ENCODE measurements at regions not wholly inside any gene's neighbourhood (a gene's known extent, or its start where the extent isn't known, plus 50 kb on each side); places are given as distances from the start of the nearest gene placed in this dataset.
A peak's percentile ranks its signal among the peaks of the same experiment; 100 is the strongest.

DNA sequence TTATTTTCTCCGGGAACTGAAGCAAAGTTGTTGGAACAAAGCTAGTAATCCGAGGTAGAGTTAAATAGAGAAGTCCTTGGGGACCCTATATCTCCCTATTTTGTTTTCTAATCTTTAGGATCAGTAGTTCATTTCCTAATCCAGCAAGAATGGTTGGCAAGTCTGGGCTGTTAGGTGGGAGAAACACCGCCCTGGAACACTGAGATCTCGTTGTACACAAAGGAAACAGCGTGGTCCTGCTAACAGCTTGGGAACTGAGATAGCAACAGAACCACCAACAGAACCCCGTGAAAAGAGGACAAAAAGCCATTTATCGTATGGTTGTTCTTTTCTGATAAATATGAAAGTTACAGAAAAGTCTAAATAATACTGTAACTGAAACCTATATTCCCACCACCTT is 121.9 kb upstream of the CDC42BPA start:
- peaks cover 0 to 6% of the 10 kb centered on the region in 2 donors for H3K27me3 ChIP-seq (ENCODE audit: control insufficient read depth in 2 of 2, insufficient read depth in 1 of 2, low read length in 1 of 2)
- H3K36me3 ChIP-seq (ENCODE audit: control insufficient read depth in 2 of 2, insufficient read depth in 2 of 2, low read length in 1 of 2) = no peaks in the 10 kb centered on the region
- 41% methylated on average over 7 of the region's 7 CpGs for WGBS
- H3K27ac ChIP-seq (ENCODE audit: low read depth in 1 of 2, low read length in 1 of 2) = no peak overlapping the region
- no peak overlapping the region for H3K4me3 ChIP-seq (ENCODE audit: low read length in 2 of 2)
- no peak for DNase-seq (ENCODE audit: low read depth in 6 of 9, low spot score in 9 of 9)
- H3K4me1 ChIP-seq (ENCODE audit: control insufficient read depth in 2 of 2, insufficient read depth in 2 of 2, low read length in 2 of 2) = no peaks in the 10 kb centered on the region
- H3K9me3 ChIP-seq (ENCODE audit: control insufficient read depth in 2 of 2, insufficient read depth in 1 of 2, low read length in 1 of 2) = no peaks in the 10 kb centered on the region

DNA sequence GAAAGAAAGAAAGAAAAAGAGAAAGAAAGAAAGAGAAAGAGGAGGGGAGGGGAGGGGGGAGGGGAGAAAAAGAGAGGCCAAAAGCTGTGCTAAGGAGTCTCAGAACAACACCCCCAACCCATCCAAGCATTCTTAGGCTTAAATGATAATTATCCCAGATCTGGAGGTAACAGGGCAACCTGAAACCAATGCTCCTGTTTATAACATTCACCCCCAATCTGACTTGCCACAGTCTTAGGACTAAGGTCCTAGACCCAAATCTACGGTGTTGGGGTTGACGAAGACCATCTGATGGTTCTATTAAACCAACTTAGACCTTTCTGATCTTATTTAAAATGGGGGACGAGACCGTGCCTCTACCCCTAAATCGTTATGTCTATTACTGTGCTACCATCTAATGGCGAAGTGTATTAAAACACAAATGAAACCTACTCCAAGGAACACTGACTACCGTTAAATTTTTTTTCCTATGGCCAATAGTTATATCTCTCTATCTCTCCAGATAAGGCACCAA is 119.3 kb upstream of the CDC42BPA start:
- H3K27me3 ChIP-seq (ENCODE audit: control insufficient read depth in 2 of 2, insufficient read depth in 1 of 2, low read length in 1 of 2) = peaks cover 0 to 6% of the 10 kb centered on the region in 2 donors
- peak in 2 of 9 donors; percentile 6 to 23 for DNase-seq (ENCODE audit: low read depth in 6 of 9, low spot score in 9 of 9)
- no peaks in the 10 kb centered on the region for H3K36me3 ChIP-seq (ENCODE audit: control insufficient read depth in 2 of 2, insufficient read depth in 2 of 2, low read length in 1 of 2)
- no peak overlapping the region for H3K27ac ChIP-seq (ENCODE audit: low read depth in 1 of 2, low read length in 1 of 2)
- 9% methylated on average over 7 of the region's 7 CpGs for WGBS
- H3K4me3 ChIP-seq (ENCODE audit: low read length in 2 of 2) = no peak overlapping the region
- no peaks in the 10 kb centered on the region for H3K9me3 ChIP-seq (ENCODE audit: control insufficient read depth in 2 of 2, insufficient read depth in 1 of 2, low read length in 1 of 2)
- H3K4me1 ChIP-seq (ENCODE audit: control insufficient read depth in 2 of 2, insufficient read depth in 2 of 2, low read length in 2 of 2) = no peaks in the 10 kb centered on the region

DNA sequence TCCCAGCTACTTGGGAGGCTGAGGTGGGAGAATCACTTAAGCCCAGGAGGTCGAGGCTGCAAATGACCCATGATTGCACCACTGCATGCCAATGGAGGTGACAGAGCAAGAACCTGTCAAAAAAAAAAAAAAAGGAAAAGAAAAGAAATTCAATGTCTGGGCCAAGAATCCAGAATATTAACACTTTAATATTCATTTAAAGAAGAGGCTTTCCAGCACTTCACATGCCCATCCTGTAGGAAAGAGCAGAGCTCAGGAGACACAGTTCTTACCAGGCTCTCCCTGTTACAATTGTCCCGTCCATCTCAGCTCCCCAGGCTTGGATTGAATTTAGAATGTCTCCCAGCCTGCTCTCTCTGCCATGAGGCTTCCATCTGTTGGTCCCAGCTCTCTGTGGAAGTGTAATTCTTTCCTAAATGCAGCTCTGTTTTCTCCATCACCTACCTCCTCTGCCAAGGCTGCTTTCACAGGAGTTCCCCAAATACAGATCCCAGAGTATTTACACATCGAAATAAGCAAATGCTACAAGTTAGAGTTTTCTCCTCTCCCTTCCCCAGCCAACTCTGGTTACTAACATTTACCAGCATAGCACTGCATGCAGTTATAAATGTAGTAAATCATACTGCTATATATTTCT is 116.6 kb upstream of the CDC42BPA start:
- no peak overlapping the region for H3K4me3 ChIP-seq (ENCODE audit: low read length in 2 of 2)
- no peak for DNase-seq (ENCODE audit: low read depth in 6 of 9, low spot score in 9 of 9)
- no peaks in the 10 kb centered on the region for H3K36me3 ChIP-seq (ENCODE audit: control insufficient read depth in 2 of 2, insufficient read depth in 2 of 2, low read length in 1 of 2)
- H3K9me3 ChIP-seq (ENCODE audit: control insufficient read depth in 2 of 2, insufficient read depth in 1 of 2, low read length in 1 of 2) = no peaks in the 10 kb centered on the region
- peaks cover 0 to 6% of the 10 kb centered on the region in 2 donors for H3K27me3 ChIP-seq (ENCODE audit: control insufficient read depth in 2 of 2, insufficient read depth in 1 of 2, low read length in 1 of 2)
- H3K4me1 ChIP-seq (ENCODE audit: control insufficient read depth in 2 of 2, insufficient read depth in 2 of 2, low read length in 2 of 2) = no peaks in the 10 kb centered on the region
- H3K27ac ChIP-seq (ENCODE audit: low read depth in 1 of 2, low read length in 1 of 2) = no peak overlapping the region
- WGBS = 97% methylated on average over 3 of the region's 3 CpGs

DNA sequence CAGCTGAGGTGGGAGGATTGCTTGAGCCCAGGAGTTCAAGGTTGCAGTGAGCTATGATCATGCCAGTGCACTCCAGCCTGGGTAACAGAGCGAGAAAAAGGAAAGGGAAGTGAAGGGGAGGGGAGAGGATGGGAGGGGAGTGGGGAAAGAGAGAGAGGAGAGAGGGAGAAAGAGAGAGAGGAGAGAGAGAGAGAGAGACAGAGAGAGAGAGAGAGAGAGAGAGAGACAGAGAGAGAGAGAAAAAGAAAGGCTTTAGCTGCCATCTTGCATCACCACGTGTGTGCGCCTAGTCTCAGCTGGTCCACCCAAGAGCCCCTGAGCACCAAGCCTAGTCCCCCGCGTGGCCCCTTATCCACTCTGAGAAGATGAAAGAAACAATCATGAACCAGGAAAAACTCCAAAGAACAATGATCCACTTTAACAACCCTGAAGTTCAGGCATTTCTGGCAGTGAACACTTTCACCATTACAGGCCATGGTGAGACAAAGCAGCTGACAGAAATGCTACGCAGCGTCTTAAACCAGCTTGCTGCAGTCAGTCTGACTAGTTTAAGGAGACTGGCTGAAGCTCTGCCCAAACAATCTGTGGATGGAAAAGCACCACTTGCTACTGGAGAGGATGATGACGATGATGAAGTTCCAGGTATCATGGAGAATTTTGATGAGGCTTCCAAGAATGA is 115.5 kb upstream of the CDC42BPA start:
- 94% methylated on average over 8 of the region's 8 CpGs for WGBS
- no peaks in the 10 kb centered on the region for H3K36me3 ChIP-seq (ENCODE audit: control insufficient read depth in 2 of 2, insufficient read depth in 2 of 2, low read length in 1 of 2)
- H3K9me3 ChIP-seq (ENCODE audit: control insufficient read depth in 2 of 2, insufficient read depth in 1 of 2, low read length in 1 of 2) = no peaks in the 10 kb centered on the region
- no peak overlapping the region for H3K4me3 ChIP-seq (ENCODE audit: low read length in 2 of 2)
- no peak overlapping the region for H3K27ac ChIP-seq (ENCODE audit: low read depth in 1 of 2, low read length in 1 of 2)
- H3K4me1 ChIP-seq (ENCODE audit: control insufficient read depth in 2 of 2, insufficient read depth in 2 of 2, low read length in 2 of 2) = no peaks in the 10 kb centered on the region
- no peak for DNase-seq (ENCODE audit: low read depth in 6 of 9, low spot score in 9 of 9)
- peaks cover 0 to 4% of the 10 kb centered on the region in 2 donors for H3K27me3 ChIP-seq (ENCODE audit: control insufficient read depth in 2 of 2, insufficient read depth in 1 of 2, low read length in 1 of 2)

DNA sequence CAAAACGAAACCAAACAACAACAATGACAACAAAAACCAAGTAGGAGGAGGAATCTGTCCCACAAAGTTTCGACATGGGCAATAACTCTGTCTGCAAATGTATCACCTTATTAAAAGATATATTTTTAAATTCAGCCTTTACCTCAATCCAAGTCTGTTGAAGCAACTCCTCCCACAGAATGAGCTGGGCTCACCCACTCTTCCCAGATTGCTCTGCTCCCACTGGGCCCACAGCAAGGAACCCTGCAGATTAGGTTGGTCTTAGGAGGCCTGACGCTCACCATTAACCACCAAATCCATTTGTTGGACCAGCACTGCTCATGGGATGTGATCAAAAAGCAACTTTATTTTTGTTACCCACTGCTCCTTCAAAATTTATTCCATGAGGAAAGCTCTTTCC is 114.7 kb upstream of the CDC42BPA start:
- no peak overlapping the region for H3K4me3 ChIP-seq (ENCODE audit: low read length in 2 of 2)
- H3K4me1 ChIP-seq (ENCODE audit: control insufficient read depth in 2 of 2, insufficient read depth in 2 of 2, low read length in 2 of 2) = no peaks in the 10 kb centered on the region
- H3K27ac ChIP-seq (ENCODE audit: low read depth in 1 of 2, low read length in 1 of 2) = no peak overlapping the region
- peaks cover 0 to 2% of the 10 kb centered on the region in 2 donors for H3K27me3 ChIP-seq (ENCODE audit: control insufficient read depth in 2 of 2, insufficient read depth in 1 of 2, low read length in 1 of 2)
- 97% methylated on average over 3 of the region's 3 CpGs for whole genome bisulfite sequencing
- H3K36me3 ChIP-seq (ENCODE audit: control insufficient read depth in 2 of 2, insufficient read depth in 2 of 2, low read length in 1 of 2) = no peaks in the 10 kb centered on the region
- H3K9me3 ChIP-seq (ENCODE audit: control insufficient read depth in 2 of 2, insufficient read depth in 1 of 2, low read length in 1 of 2) = no peaks in the 10 kb centered on the region
- no peak for DNase-seq (ENCODE audit: low read depth in 6 of 9, low spot score in 9 of 9)

DNA sequence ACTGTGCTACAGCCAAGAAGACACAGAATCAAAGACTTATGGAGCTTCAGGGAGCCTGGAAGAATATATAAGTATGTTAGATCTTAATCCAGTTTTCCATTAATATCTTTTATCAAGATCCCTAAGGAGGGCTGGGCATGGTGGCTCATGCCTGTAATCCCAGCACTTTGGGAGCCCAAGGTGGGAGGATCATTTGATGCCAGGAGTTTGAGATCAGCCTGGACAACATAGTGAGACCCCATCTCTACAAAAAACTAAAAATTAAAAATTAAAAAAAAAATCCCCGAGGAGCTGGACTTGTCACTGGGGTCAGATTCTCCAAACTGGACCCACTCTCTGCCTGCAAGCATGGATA is 113.9 kb upstream of the CDC42BPA start:
- H3K4me1 ChIP-seq (ENCODE audit: control insufficient read depth in 2 of 2, insufficient read depth in 2 of 2, low read length in 2 of 2) = no peaks in the 10 kb centered on the region
- H3K27me3 ChIP-seq (ENCODE audit: control insufficient read depth in 2 of 2, insufficient read depth in 1 of 2, low read length in 1 of 2) = peaks cover 0 to 2% of the 10 kb centered on the region in 2 donors
- no peak overlapping the region for H3K4me3 ChIP-seq (ENCODE audit: low read length in 2 of 2)
- H3K27ac ChIP-seq (ENCODE audit: low read depth in 1 of 2, low read length in 1 of 2) = no peak overlapping the region
- H3K36me3 ChIP-seq (ENCODE audit: control insufficient read depth in 2 of 2, insufficient read depth in 2 of 2, low read length in 1 of 2) = no peaks in the 10 kb centered on the region
- DNase-seq (ENCODE audit: low read depth in 6 of 9, low spot score in 9 of 9) = no peak
- H3K9me3 ChIP-seq (ENCODE audit: control insufficient read depth in 2 of 2, insufficient read depth in 1 of 2, low read length in 1 of 2) = no peaks in the 10 kb centered on the region
- WGBS = 97% methylated on average over 1 of the region's 1 CpG

DNA sequence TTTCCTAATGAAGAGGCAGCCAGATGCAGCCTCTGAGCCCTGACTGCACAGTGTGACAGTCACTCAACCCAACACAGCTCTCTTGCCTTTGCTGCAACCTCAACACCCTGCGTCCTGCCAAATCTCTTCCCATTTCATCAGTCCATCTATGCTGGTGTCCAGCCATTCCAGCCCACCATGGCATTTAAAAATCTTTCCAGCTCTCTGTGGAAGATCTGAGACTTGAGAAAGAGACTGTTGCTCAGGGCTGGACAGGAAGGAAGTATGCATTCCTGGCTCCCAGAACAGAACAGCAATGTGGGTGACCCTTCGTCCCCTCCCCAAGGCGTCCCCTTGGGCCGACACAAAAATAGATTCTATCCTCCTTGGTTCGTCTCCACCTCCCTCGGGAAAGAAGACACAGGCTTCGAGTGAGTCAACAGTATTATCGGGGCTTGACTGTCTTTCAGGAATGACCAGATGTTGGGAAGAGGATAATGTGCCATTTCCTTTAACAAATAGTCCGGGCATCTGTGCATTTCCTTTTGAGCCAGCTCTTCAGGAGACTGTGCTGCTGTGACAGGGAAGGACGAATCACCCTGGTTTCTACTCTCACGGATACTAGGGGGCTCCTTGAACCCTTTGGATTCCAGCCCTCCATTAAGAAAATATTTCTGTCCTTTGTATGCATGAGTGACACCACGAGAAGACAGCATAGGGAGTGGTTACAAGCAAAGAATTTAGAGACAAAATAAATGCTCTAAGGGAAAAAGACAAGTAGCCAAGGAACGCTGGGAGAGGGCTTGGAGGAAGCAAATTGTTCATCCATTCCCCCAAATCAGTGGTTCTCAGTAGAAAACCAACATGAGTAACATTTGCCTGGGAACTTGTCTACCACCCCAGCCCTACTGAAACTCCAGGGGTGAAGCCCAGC is 111.4 kb upstream of the CDC42BPA start:
- Histone ChIP-seq H3K9me3 (ENCODE audit: control insufficient read depth in 2 of 2, insufficient read depth in 1 of 2, low read length in 1 of 2) (no peaks in the 10 kb centered on the region), H3K27me3 (ENCODE audit: control insufficient read depth in 2 of 2, insufficient read depth in 1 of 2, low read length in 1 of 2) (no peaks in the 10 kb centered on the region), H3K4me3 (ENCODE audit: low read length in 2 of 2) (no peak overlapping the region), H3K27ac (ENCODE audit: low read depth in 1 of 2, low read length in 1 of 2) (no peak overlapping the region), H3K4me1 (ENCODE audit: control insufficient read depth in 2 of 2, insufficient read depth in 2 of 2, low read length in 2 of 2) (no peaks in the 10 kb centered on the region), H3K36me3 (ENCODE audit: control insufficient read depth in 2 of 2, insufficient read depth in 2 of 2, low read length in 1 of 2) (no peaks in the 10 kb centered on the region)
- no peak for DNase-seq (ENCODE audit: low read depth in 6 of 9, low spot score in 9 of 9)
- WGBS = 89% methylated on average over 13 of the region's 13 CpGs

DNA sequence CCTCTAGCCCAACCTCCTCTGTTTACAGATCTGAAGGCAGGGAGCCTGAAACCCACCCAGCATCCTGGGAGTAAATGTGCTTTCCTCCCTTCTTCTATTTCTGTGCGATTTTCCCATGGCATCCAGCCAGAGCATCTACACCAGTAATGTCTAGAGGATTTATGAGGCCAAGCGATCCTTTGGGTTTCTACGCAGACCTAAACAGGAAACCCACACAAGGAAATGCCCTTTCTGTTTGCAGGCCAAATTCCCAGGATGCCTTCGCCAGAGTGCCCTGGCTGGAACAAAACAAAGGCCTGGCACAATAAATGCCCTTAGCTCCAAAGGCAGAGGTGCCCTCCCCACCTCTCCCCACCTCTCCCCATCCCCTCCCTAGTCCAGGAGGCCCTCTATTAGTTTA is 110.5 kb upstream of the CDC42BPA start:
- DNase-seq (ENCODE audit: low read depth in 6 of 9, low spot score in 9 of 9) = no peak
- Histone ChIP-seq H3K4me1 (ENCODE audit: control insufficient read depth in 2 of 2, insufficient read depth in 2 of 2, low read length in 2 of 2) (no peaks in the 10 kb centered on the region), H3K27me3 (ENCODE audit: control insufficient read depth in 2 of 2, insufficient read depth in 1 of 2, low read length in 1 of 2) (no peaks in the 10 kb centered on the region), H3K9me3 (ENCODE audit: control insufficient read depth in 2 of 2, insufficient read depth in 1 of 2, low read length in 1 of 2) (no peaks in the 10 kb centered on the region), H3K4me3 (ENCODE audit: low read length in 2 of 2) (no peak overlapping the region), H3K36me3 (ENCODE audit: control insufficient read depth in 2 of 2, insufficient read depth in 2 of 2, low read length in 1 of 2) (no peaks in the 10 kb centered on the region), H3K27ac (ENCODE audit: low read depth in 1 of 2, low read length in 1 of 2) (no peak overlapping the region)
- 47% methylated on average over 4 of the region's 4 CpGs for WGBS

DNA sequence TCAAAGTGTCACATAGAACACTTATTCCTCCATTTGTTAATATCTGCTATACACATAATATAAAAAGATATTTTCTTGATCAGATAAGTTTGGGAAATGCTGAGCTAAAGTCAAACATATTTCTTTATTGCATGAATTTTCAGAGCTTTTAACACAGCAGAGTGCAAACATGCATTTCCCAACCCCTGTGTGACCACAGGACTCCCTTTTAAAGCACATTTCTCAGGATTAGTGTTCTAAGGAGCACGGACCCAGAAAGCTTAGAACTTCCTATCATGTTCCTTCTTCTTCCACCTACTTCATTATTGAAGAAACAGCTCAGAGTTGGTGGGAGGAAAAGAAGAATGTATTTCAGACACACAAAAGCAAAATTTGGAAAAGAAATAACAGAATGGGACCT is 109.1 kb upstream of the CDC42BPA start:
- Histone ChIP-seq H3K9me3 (ENCODE audit: control insufficient read depth in 2 of 2, insufficient read depth in 1 of 2, low read length in 1 of 2) (no peaks in the 10 kb centered on the region), H3K27ac (ENCODE audit: low read depth in 1 of 2, low read length in 1 of 2) (no peak overlapping the region), H3K36me3 (ENCODE audit: control insufficient read depth in 2 of 2, insufficient read depth in 2 of 2, low read length in 1 of 2) (no peaks in the 10 kb centered on the region), H3K27me3 (ENCODE audit: control insufficient read depth in 2 of 2, insufficient read depth in 1 of 2, low read length in 1 of 2) (no peaks in the 10 kb centered on the region), H3K4me1 (ENCODE audit: control insufficient read depth in 2 of 2, insufficient read depth in 2 of 2, low read length in 2 of 2) (no peaks in the 10 kb centered on the region), H3K4me3 (ENCODE audit: low read length in 2 of 2) (no peak overlapping the region)
- no peak for DNase-seq (ENCODE audit: low read depth in 6 of 9, low spot score in 9 of 9)
- 95% methylated on average over 1 of the region's 1 CpG for WGBS
